Aorta (tissue), 5 donors: ENCODE measurements at regions not wholly inside any gene's neighbourhood (a gene's known extent, or its start where the extent isn't known, plus 50 kb on each side); places are given as distances from the start of the nearest gene placed in this dataset.

ENCODE experiments used
- ATAC-seq: fragments of 200-7000 bp; cut with Tn5 transposase; one replicate; pipeline ENCODE4 v1.9.1; 2022; ENCODE audit warnings: moderate library complexity; ENCODE audit not compliant: low FRiP score
- DNase-seq, 2 donors: peaks; one replicate each; pipeline ENCODE4 v3.0.0-alpha.2; 2020
- H3K27ac ChIP-seq, 2 donors: one replicate each; pipeline ENCODE4 v1.5.1; 2013; ENCODE audit warnings: low read length in 2 of 2, mild to moderate bottlenecking in 2 of 2, moderate library complexity in 2 of 2, control low read depth in 1 of 2, inconsistent platforms in 1 of 2, low read depth in 1 of 2
- H3K27me3 ChIP-seq, 2 donors: one replicate each; pipeline ENCODE4 v1.6.1; 2013; ENCODE audit warnings: control low read depth in 1 of 2, low read length in 1 of 2, mild to moderate bottlenecking in 1 of 2, moderate library complexity in 1 of 2; ENCODE audit not compliant: insufficient read depth in 2 of 2, control insufficient read depth in 1 of 2
- H3K36me3 ChIP-seq, 2 donors: one replicate each; pipeline ENCODE4 v1.6.1; 2013; ENCODE audit warnings: control low read depth in 1 of 2, low read length in 1 of 2, mild to moderate bottlenecking in 1 of 2; ENCODE audit not compliant: insufficient read depth in 2 of 2, control insufficient read depth in 1 of 2
- H3K4me1 ChIP-seq, 2 donors: one replicate each; pipeline ENCODE4 v1.6.1; 2013; ENCODE audit warnings: low read length in 2 of 2, control low read depth in 1 of 2, mild to moderate bottlenecking in 1 of 2, moderate library complexity in 1 of 2; ENCODE audit not compliant: insufficient read depth in 2 of 2, control insufficient read depth in 1 of 2
- H3K4me3 ChIP-seq, 2 donors: one replicate each; pipeline ENCODE4 v1.5.1; 2013; ENCODE audit warnings: low read length in 2 of 2, control low read depth in 1 of 2, mild to moderate bottlenecking in 1 of 2
- H3K9me3 ChIP-seq: one replicate; pipeline ENCODE4 v1.6.1; 2013; ENCODE audit warnings: mild to moderate bottlenecking, low read length; ENCODE audit not compliant: control insufficient read depth
- WGBS, 2 donors: extraction: QIAGEN DNeasy Blood & Tissue Kit; methylation state at CpG; one replicate each; pipeline ENCODE4 v1.1.7; 2013; 5-methylcytosine and 5-hydroxymethylcytosine counted together
- intact Hi-C, 2 donors: fragments of 100-400 bp; cut with DNase I; formaldehyde crosslinking; loops; one replicate each; pipeline versions ENCODE4 v1.14.2 to v1.15.0; 2022
- donor health status: healthy with polysubstance abuse.
- donor health status: Bipolar disorder and iron deficiency.
- donor health status: DM: no; HTN: no; CAD: no.
- donor health status: DM: no; HTN: no; CAD: no.
- donor health status: DM: yes; HTN: yes; CAD: no.

GRCh38 chr13:97057176-97057575, 62.9 kb upstream of the OXGR1 start:
- ATAC-seq (no peak), DNase-seq (no peak)
- H3K36me3 ChIP-seq: no peaks in the 10 kb centered on the region
- H3K27ac ChIP-seq: no peak overlapping the region
- intact Hi-C loops: no loop called here
- 86 to 97% methylated on average over 2 of the region's 2 CpGs for WGBS, 2 donors
- no peaks in the 10 kb centered on the region for H3K4me1 ChIP-seq
- no peak overlapping the region for H3K4me3 ChIP-seq
- H3K9me3 ChIP-seq: peaks cover 3% of the 10 kb centered on the region
- H3K27me3 ChIP-seq: no peaks in the 10 kb centered on the region

GRCh38 chr13:97058391-97058790, 64.1 kb upstream of the OXGR1 start:
- DNase-seq: no peak
- H3K9me3 ChIP-seq: peaks cover 3% of the 10 kb centered on the region
- no peak for ATAC-seq

GRCh38 chr13:97058926-97059325, 64.7 kb upstream of the OXGR1 start:
- H3K4me3 ChIP-seq: no peak overlapping the region
- no peaks in the 10 kb centered on the region for H3K4me1 ChIP-seq
- H3K9me3 ChIP-seq: peaks cover 3% of the 10 kb centered on the region
- no peaks in the 10 kb centered on the region for H3K36me3 ChIP-seq
- ATAC-seq (no peak), DNase-seq (no peak)
- no peaks in the 10 kb centered on the region for H3K27me3 ChIP-seq
- 9% methylated on average over 1 of the region's 1 CpG for WGBS, 2 donors
- intact Hi-C loops: no loop called here
- no peak overlapping the region for H3K27ac ChIP-seq

More at GRCh38 chr13:97058391-97058790, 64.1 kb upstream of the OXGR1 start:
- H3K36me3 ChIP-seq: no peaks in the 10 kb centered on the region
- WGBS, 2 donors: 57 to 69% methylated on average over 3 of the region's 3 CpGs
- intact Hi-C loops: no loop called here
- H3K4me3 ChIP-seq: no peak overlapping the region
- no peak overlapping the region for H3K27ac ChIP-seq
- H3K27me3 ChIP-seq: no peaks in the 10 kb centered on the region
- no peaks in the 10 kb centered on the region for H3K4me1 ChIP-seq

DNA sequence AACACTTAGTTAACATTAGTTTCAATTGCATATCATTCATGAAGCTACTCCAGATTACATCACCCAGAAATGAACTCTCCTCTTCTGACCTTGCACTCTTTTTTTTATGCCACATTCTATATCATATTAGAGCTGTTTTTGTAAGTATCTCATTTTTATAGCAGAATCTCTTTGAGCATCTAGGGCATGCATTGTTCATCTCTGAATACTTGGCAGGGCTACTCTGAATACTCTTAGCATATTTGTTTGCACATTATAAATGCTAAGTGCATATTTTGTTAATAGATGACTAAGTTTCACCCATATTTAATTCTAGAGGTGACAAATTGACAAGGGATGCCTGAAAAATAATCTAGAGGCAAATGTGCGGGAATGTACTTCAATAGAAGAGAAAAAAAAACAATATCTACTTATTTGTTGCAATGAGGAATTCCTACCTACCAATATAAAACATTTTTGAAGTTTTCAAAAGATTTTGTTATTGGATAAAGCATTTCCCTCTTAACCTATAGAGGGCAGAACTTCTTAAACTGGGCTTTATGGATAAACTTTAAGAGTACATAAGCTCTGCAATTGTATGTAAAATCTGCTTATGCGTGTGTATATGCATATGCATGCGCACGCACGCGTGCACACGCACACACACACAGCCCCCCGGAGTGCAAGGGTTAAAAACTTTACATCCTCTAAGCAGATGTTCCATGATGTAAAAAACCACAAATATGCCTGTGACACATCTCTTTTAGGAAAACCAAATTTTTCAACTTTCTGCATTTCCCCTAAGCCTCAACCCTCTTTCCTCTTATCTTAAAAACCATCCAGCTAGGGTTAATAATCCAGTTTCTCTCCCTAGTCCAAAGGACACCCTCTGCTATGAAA, 73.0 kb upstream of the OXGR1 start:
- intact Hi-C loops: no loop called here
- Histone ChIP-seq H3K27me3 (no peaks in the 10 kb centered on the region), H3K4me3 (no peak overlapping the region), H3K27ac (no peak overlapping the region), H3K36me3 (no peaks in the 10 kb centered on the region), H3K4me1 (no peaks in the 10 kb centered on the region), H3K9me3 (no peaks in the 10 kb centered on the region)
- ATAC-seq (no peak), DNase-seq (no peak)
- WGBS, 2 donors: 93% methylated on average over 8 of the region's 8 CpGs

DNA sequence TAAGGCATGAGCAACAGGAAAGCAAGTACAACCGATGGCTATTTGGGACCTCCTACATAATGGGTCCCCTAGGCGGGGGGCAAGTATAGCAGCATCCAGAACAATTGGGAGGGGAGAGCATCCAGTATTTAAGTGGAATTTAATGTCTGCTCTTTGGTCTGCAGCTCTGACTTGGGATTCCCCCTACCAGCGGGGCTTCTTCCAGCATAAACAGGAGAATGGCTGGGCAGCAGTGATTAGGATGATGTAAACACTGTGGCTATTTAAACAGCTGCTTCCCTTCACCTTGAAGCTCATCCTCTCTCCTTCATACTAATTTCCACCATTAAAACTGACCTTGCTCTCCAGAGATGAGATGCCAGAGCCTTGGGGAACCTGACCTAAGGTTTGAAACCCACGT, 73.9 kb upstream of the OXGR1 start:
- Histone ChIP-seq H3K27me3 (no peaks in the 10 kb centered on the region), H3K4me1 (no peaks in the 10 kb centered on the region), H3K36me3 (no peaks in the 10 kb centered on the region), H3K9me3 (no peaks in the 10 kb centered on the region), H3K27ac (no peak overlapping the region), H3K4me3 (no peak overlapping the region)
- DNase-seq (no peak), ATAC-seq (no peak)
- intact Hi-C loops: no loop called here
- 62 to 77% methylated on average over 4 of the region's 4 CpGs for WGBS, 2 donors

GRCh38 chr13:97069050-97069815, 75.0 kb upstream of the OXGR1 start:
- ATAC-seq: no peak
- Histone ChIP-seq H3K4me3 (no peak overlapping the region), H3K9me3 (no peaks in the 10 kb centered on the region), H3K27ac (no peak overlapping the region), H3K4me1 (no peaks in the 10 kb centered on the region), H3K36me3 (no peaks in the 10 kb centered on the region), H3K27me3 (no peaks in the 10 kb centered on the region)
- no peak for DNase-seq
- WGBS, 2 donors: 82 to 84% methylated on average over 8 of the region's 8 CpGs
- intact Hi-C loops: no loop called here

DNA sequence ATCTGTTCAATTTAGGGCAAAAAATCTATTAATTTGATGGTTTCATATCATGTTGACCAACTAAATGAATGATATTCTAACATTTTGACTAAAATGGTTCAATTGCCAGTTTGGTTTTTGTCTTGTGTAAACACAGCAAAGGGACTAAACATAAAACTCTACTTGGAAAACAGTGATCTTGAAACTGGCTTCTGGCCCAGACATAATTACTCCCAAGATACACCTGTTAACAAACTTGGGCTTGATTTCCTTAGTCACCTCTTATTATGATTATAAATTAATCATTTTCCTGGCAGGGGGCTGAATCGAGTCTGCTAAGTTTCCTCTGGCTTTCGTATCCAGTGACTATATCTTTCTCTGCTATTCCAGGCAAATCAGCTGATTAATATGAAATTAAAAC, 78.0 kb upstream of the OXGR1 start:
- ATAC-seq: no peak
- intact Hi-C loops: no loop called here
- Histone ChIP-seq H3K9me3 (no peaks in the 10 kb centered on the region), H3K4me3 (no peak overlapping the region), H3K4me1 (no peaks in the 10 kb centered on the region), H3K36me3 (no peaks in the 10 kb centered on the region), H3K27me3 (no peaks in the 10 kb centered on the region), H3K27ac (no peak overlapping the region)
- 57% methylated on average over 2 of the region's 2 CpGs for WGBS, 2 donors
- DNase-seq: no peak

DNA sequence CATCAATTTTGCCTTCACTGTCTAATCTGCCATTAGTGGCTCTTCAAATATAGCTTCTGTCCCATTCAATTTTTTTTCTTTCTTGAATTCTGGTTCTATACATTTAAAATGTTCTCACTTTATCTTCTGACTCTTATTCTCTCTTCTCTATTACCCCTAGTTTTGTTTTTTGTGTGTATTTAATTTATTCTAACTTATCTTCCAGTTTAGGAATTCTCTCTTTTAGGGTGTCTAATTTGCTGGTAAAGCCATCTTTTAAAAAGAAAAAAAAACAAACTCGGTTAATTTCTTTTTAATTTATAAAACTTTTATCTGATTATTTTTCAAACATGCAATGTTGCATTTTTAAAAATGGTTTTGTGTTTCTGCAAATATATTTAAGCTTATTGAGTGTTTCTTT, 80.3 kb upstream of the OXGR1 start:
- no peak overlapping the region for H3K4me3 ChIP-seq
- 66 to 69% methylated on average over 1 of the region's 1 CpG for WGBS, 2 donors
- DNase-seq (no peak), ATAC-seq (no peak)
- no peaks in the 10 kb centered on the region for H3K27me3 ChIP-seq
- no peaks in the 10 kb centered on the region for H3K36me3 ChIP-seq
- no peaks in the 10 kb centered on the region for H3K4me1 ChIP-seq
- no peaks in the 10 kb centered on the region for H3K9me3 ChIP-seq
- intact Hi-C loops: no loop called here
- H3K27ac ChIP-seq: no peak overlapping the region

DNA sequence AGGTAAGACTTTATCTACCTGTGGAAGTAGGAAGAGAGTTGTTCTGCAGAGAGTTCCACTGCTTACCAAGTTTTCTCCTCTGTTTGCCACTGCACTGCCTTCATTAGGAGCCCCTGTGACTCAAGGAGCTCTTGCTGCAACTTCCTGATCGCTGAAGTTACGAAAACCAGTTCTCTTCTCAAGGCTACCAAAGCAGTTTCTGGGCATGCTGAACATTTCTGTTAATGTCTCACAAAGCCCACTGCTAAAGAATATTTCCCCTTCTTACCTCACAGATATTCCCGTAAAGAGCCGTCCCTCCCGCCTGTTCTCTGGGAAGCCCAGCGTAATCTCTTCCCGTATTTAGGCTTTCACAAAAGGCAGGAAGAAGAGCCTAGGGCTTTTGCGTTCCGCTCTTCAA, 82.6 kb upstream of the OXGR1 start:
- no peak overlapping the region for H3K27ac ChIP-seq
- no peak for ATAC-seq
- WGBS, 2 donors: 69 to 75% methylated on average over 9 of the region's 9 CpGs

More for the DNA sequence above, 82.6 kb upstream of the OXGR1 start:
- Histone ChIP-seq H3K9me3 (no peaks in the 10 kb centered on the region), H3K4me3 (no peak overlapping the region), H3K36me3 (no peaks in the 10 kb centered on the region), H3K4me1 (no peaks in the 10 kb centered on the region), H3K27me3 (no peaks in the 10 kb centered on the region)
- DNase-seq: no peak
- intact Hi-C loops: no loop called here
